ENCODE measurements at regions not wholly inside any gene's neighbourhood (a gene's known extent, or its start where the extent isn't known, plus 50 kb on each side); places are given as distances from the start of the nearest gene placed in this dataset.
"Not testable (repeated sequence)": the region's sequence is repeated elsewhere in the genome, so short reads cannot be mapped to it uniquely, and the experiment has no call there.

DNA sequence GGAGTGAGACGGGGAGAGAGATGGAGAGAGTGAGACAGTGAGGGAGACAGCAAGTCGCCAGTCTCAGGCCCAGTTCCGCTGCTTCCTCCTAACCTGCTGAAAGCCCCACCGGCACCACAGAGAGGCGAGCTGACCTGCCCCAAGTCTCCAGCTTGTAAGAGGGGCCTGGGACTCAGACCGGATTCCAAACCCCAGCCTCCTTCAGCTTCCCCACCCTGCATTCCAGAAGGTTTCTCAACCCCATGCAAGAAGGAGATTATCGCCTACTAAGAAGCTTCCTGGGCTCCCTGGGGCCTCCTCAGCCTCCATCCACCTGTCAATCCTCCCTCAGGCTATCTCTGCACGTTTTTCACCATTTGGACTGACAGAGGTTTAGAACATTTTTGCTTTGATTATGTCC is 173.1 kb upstream of the RAB6C start:
- ChIA-PET CTCF (no interaction called here), POLR2A (ENCODE audit: unreplicated experiment) (no interaction called here)
- no peaks in the 10 kb centered on the region for H3K36me3 ChIP-seq (ENCODE audit: low read depth, low read length)
- H3K79me2 ChIP-seq (ENCODE audit: low read length): no peaks in the 10 kb centered on the region
- no TSS peak for BruUV-seq (replicated peaks)
- TF ChIP-seq, protein P1, sequence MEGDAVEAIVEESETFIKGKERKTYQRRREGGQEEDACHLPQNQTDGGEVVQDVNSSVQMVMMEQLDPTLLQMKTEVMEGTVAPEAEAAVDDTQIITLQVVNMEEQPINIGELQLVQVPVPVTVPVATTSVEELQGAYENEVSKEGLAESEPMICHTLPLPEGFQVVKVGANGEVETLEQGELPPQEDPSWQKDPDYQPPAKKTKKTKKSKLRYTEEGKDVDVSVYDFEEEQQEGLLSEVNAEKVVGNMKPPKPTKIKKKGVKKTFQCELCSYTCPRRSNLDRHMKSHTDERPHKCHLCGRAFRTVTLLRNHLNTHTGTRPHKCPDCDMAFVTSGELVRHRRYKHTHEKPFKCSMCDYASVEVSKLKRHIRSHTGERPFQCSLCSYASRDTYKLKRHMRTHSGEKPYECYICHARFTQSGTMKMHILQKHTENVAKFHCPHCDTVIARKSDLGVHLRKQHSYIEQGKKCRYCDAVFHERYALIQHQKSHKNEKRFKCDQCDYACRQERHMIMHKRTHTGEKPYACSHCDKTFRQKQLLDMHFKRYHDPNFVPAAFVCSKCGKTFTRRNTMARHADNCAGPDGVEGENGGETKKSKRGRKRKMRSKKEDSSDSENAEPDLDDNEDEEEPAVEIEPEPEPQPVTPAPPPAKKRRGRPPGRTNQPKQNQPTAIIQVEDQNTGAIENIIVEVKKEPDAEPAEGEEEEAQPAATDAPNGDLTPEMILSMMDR (conservative IDR thresholded peaks at IDR 0.05; ENCODE audit: low read depth, low read length): no peak
- no peak for TF ChIP-seq EZH2phosphoT487 (IDR thresholded peaks at IDR 0.05; ENCODE audit: borderline replicate concordance, low read length)
- TF ChIP-seq EZH2 (IDR thresholded peaks at IDR 0.05; ENCODE audit: low read length, unreplicated experiment): no peak
- DNase-seq (no peak), ATAC-seq (no peak)
- intact Hi-C loops (cut with micrococcal nuclease): no loop called here
- H3K9me3 ChIP-seq (ENCODE audit: low read length): no peaks in the 10 kb centered on the region
- H3K27ac ChIP-seq (ENCODE audit: low read length): no peak overlapping the region
- no peaks in the 10 kb centered on the region for H3F3A ChIP-seq (ENCODE audit: low read length, unreplicated experiment)
- no peak overlapping the region for H3K4me3 ChIP-seq (ENCODE audit: low read length)
- H3K9ac ChIP-seq (ENCODE audit: low read length): no peak overlapping the region
- H3K4me1 ChIP-seq (ENCODE audit: insufficient read depth, low read length): no peaks in the 10 kb centered on the region; the same call in 1 of the 2 replicates
- H3K4me2 ChIP-seq (ENCODE audit: low read length): no peak overlapping the region
- no peak overlapping the region for H2AFZ ChIP-seq (ENCODE audit: low read length)
- no peaks in the 10 kb centered on the region for H3K9me2 ChIP-seq (replicated peaks; ENCODE audit: low read length)
- no peaks in the 10 kb centered on the region for H4K20me1 ChIP-seq (ENCODE audit: low read length)
- H3K27me3 ChIP-seq (ENCODE audit: low read length): peaks cover 46% of the 10 kb centered on the region

DNA sequence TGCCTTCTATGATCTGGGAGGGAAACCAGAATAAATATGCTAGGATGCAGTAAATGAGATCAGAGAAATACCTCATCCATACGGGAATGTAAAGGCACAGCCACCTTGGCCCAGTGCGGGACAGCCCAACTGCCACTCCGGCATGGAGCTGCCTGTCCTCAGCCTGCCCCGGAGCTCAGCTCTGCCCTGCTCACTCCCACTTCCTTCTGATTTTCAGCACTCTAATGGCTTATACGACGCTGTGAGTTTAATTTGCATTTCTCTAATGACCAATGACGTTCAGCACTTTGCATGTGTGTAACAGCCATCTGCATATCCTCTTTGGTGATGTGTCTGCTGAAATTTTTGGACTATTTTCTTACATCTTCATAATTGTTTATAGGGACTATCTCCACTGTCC is 172.5 kb upstream of the RAB6C start:
- ATAC-seq (no peak), DNase-seq (no peak)
- Histone ChIP-seq H3K9me2 (replicated peaks; ENCODE audit: low read length) (no peaks in the 10 kb centered on the region), H3K4me1 (ENCODE audit: insufficient read depth, low read length) (no peaks in the 10 kb centered on the region), H2AFZ (ENCODE audit: low read length) (no peak overlapping the region), H3K4me2 (ENCODE audit: low read length) (no peak overlapping the region), H3K27me3 (ENCODE audit: low read length) (peaks cover 46% of the 10 kb centered on the region), H3K79me2 (ENCODE audit: low read length) (no peaks in the 10 kb centered on the region), H3K27ac (ENCODE audit: low read length) (no peak overlapping the region), H3K9ac (ENCODE audit: low read length) (no peak overlapping the region), H3F3A (ENCODE audit: low read length, unreplicated experiment) (no peaks in the 10 kb centered on the region), H3K36me3 (ENCODE audit: low read depth, low read length) (no peaks in the 10 kb centered on the region), H3K4me3 (ENCODE audit: low read length) (no peak overlapping the region), H4K20me1 (ENCODE audit: low read length) (no peaks in the 10 kb centered on the region), H3K9me3 (ENCODE audit: low read length) (no peaks in the 10 kb centered on the region)
- intact Hi-C loops (cut with micrococcal nuclease): no loop called here
- TF ChIP-seq, protein P1 (conservative IDR thresholded peaks at IDR 0.05; ENCODE audit: low read depth, low read length): no peak
- TF ChIP-seq EZH2 (IDR thresholded peaks at IDR 0.05; ENCODE audit: low read length, unreplicated experiment) (no peak), EZH2phosphoT487 (IDR thresholded peaks at IDR 0.05; ENCODE audit: borderline replicate concordance, low read length) (no peak)
- ChIA-PET CTCF (no interaction called here), POLR2A (ENCODE audit: unreplicated experiment) (no interaction called here)
- no TSS peak for BruUV-seq (replicated peaks)

- H3K4me3 ChIP-seq (ENCODE audit: low read length); CTCF ChIA-PET; H3K9ac ChIP-seq (ENCODE audit: low read length); H3K4me2 ChIP-seq (ENCODE audit: low read length); H3K27ac ChIP-seq (ENCODE audit: low read length); H3K79me2 ChIP-seq (ENCODE audit: low read length); H4K20me1 ChIP-seq (ENCODE audit: low read length); BruUV-seq (replicated peaks); ATAC-seq; intact Hi-C loops (cut with micrococcal nuclease); H3K4me1 ChIP-seq (ENCODE audit: insufficient read depth, low read length); H3F3A ChIP-seq (ENCODE audit: low read length, unreplicated experiment); H3K9me2 ChIP-seq (replicated peaks; ENCODE audit: low read length); H2AFZ ChIP-seq (ENCODE audit: low read length); H3K36me3 ChIP-seq (ENCODE audit: low read depth, low read length); DNase-seq; H3K9me3 ChIP-seq (ENCODE audit: low read length); POLR2A ChIA-PET (ENCODE audit: unreplicated experiment): not testable (repeated sequence)
- H3K27me3 ChIP-seq (ENCODE audit: low read length): peaks cover 46% of the 10 kb centered on the region
Measured at GRCh38 chr2:129807642-129808338, 171.7 kb upstream of the RAB6C start.
